ENCODE measurements at regions not wholly inside any gene's neighbourhood (a gene's known extent, or its start where the extent isn't known, plus 50 kb on each side); places are given as distances from the start of the nearest gene placed in this dataset.

DNA sequence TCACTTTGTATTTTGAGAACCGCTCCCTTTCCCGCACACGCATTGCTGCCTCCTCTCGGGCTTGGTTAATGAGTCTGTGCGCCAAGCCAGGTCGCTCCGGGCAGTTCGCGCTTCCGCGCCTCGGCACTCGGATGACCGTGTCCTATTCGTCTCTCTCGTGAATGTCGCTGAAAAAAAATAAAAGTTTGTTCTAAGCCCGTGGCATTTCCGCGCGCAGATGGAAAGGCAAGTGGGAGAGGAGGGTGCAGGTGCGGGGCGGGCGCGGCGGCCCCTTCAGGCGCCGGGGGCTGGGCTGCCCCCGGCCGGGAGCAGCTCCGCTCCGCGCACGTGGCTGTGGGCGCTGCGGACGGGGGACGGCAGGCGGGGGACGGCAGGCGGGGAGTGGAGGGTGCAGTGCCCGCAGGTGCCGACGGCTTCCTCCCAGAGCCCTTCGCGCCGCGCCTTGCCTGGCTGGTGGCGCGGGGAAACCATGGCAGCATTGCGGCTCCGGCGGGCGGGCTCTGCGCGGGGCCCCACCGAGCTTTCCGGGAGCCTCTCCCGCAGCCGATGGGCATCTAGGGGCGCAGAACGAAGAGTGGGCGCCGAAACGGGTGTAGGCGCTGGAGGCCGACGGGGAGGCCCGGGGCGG is 159.6 kb upstream of the SIX2 start:
- no peak for DNase-seq (ENCODE audit: low read depth)
- TF ChIP-seq, protein P1, sequence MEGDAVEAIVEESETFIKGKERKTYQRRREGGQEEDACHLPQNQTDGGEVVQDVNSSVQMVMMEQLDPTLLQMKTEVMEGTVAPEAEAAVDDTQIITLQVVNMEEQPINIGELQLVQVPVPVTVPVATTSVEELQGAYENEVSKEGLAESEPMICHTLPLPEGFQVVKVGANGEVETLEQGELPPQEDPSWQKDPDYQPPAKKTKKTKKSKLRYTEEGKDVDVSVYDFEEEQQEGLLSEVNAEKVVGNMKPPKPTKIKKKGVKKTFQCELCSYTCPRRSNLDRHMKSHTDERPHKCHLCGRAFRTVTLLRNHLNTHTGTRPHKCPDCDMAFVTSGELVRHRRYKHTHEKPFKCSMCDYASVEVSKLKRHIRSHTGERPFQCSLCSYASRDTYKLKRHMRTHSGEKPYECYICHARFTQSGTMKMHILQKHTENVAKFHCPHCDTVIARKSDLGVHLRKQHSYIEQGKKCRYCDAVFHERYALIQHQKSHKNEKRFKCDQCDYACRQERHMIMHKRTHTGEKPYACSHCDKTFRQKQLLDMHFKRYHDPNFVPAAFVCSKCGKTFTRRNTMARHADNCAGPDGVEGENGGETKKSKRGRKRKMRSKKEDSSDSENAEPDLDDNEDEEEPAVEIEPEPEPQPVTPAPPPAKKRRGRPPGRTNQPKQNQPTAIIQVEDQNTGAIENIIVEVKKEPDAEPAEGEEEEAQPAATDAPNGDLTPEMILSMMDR (IDR thresholded peaks at IDR 0.05; ENCODE audit: insufficient read depth, low read length, poor library complexity, severe bottlenecking), result no peak
- H3K36me3 ChIP-seq (ENCODE audit: control insufficient read depth, insufficient read depth, low read length), result no peaks in the 10 kb centered on the region
- peaks cover 32% of the 10 kb centered on the region for H3K27me3 ChIP-seq (ENCODE audit: control insufficient read depth, insufficient read depth, low read length)
- H3K4me3 ChIP-seq (ENCODE audit: low read depth, low read length), result peak overlapping the region; percentile 39

- peaks cover 35% of the 10 kb centered on the region for H3K27me3 ChIP-seq (ENCODE audit: control insufficient read depth, insufficient read depth, low read length)
- DNase-seq (ENCODE audit: low read depth), result no peak
- TF ChIP-seq, protein P1 (IDR thresholded peaks at IDR 0.05; ENCODE audit: insufficient read depth, low read length, poor library complexity, severe bottlenecking), result no peak
- no peaks in the 10 kb centered on the region for H3K36me3 ChIP-seq (ENCODE audit: control insufficient read depth, insufficient read depth, low read length)
- no peak overlapping the region for H3K4me3 ChIP-seq (ENCODE audit: low read depth, low read length)
These were observed 158.8 kb upstream of the SIX2 start for GRCh38 chr2:45167920-45168629.

DNA sequence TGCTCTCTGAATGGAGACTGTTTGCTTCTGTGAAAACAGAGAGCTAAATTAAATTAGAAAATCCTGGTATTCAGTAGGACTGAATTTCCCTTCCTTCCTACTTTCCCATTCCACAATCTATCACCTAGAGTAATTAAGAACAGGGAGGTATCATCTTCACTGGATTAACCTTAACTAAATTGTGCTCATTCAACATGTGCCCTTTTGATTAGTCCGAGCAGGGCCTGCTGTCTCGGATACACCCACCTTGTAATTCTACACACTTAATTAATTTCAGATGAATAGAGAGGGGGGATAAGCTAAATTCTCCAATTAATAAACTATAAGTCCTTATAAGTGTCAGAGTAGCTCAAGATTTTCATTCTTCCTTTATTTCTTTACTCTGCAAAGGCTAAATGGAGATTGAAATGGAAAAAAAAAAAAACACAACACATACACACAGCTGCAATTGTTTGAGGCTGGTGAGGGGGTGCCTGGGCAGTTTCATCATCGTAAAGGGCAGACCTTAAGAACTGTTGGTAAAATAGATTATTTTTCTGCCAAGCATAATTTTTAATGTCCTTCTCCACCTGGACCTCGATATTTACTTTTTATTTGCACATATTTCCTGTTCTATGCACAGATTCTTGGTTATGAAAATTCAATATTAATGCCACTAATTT is 157.1 kb upstream of the SIX2 start:
- DNase-seq (ENCODE audit: low read depth), result no peak
- Histone ChIP-seq H3K4me3 (ENCODE audit: low read depth, low read length) (no peak overlapping the region), H3K27me3 (ENCODE audit: control insufficient read depth, insufficient read depth, low read length) (peaks cover 38% of the 10 kb centered on the region), H3K36me3 (ENCODE audit: control insufficient read depth, insufficient read depth, low read length) (no peaks in the 10 kb centered on the region)
- TF ChIP-seq, protein P1 (IDR thresholded peaks at IDR 0.05; ENCODE audit: insufficient read depth, low read length, poor library complexity, severe bottlenecking), result no peak

DNA sequence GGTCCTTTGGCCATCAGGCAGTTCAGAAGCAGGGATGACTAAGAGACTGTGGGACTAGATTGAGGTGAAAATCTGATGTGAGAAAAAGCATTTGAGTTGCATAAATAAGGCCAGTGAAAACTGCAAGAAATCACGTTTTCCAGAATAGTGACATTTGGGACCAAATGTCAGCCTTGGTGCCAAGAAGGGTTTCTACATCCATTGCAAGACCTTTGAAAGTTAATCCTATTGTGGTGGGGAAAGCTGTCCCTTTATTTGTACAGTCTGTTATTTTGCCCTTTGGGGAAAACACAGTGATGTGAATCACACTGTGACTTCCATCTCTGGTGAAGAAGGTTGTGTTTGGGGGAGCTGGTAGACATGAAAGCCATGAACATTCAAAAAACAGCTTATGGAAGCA is 153.5 kb upstream of the SIX2 start:
- no peak for DNase-seq (ENCODE audit: low read depth)
- Histone ChIP-seq H3K27me3 (ENCODE audit: control insufficient read depth, insufficient read depth, low read length) (peaks cover 8% of the 10 kb centered on the region), H3K36me3 (ENCODE audit: control insufficient read depth, insufficient read depth, low read length) (no peaks in the 10 kb centered on the region), H3K4me3 (ENCODE audit: low read depth, low read length) (no peak overlapping the region)
- TF ChIP-seq, protein P1 (IDR thresholded peaks at IDR 0.05; ENCODE audit: insufficient read depth, low read length, poor library complexity, severe bottlenecking), result no peak

GRCh38 chr2:45156605-45157004 is 147.4 kb upstream of the SIX2 start:
- DNase-seq (ENCODE audit: low read depth), result no peak
- TF ChIP-seq, protein P1 (IDR thresholded peaks at IDR 0.05; ENCODE audit: insufficient read depth, low read length, poor library complexity, severe bottlenecking), result no peak
- H3K27me3 ChIP-seq (ENCODE audit: control insufficient read depth, insufficient read depth, low read length), result peaks cover 2% of the 10 kb centered on the region
- no peaks in the 10 kb centered on the region for H3K36me3 ChIP-seq (ENCODE audit: control insufficient read depth, insufficient read depth, low read length)
- H3K4me3 ChIP-seq (ENCODE audit: low read depth, low read length), result no peak overlapping the region

Data from kidney epithelial cell (primary cell).